ENCODE measurements at regions not wholly inside any gene's neighbourhood (a gene's known extent, or its start where the extent isn't known, plus 50 kb on each side); places are given as distances from the start of the nearest gene placed in this dataset.

GRCh38 chr20:48066851-48067250 lies 281.6 kb upstream of the SULF2 start:
- no peak overlapping the region for H3K4me3 ChIP-seq
- intact Hi-C loops (cut with DNase I) = no loop called here
- TF ChIP-seq CTCF (IDR thresholded peaks at IDR 0.05) = no peak

GRCh38 chr20:48066246-48066645 lies 281.0 kb upstream of the SULF2 start:
- DNase-seq (peak in 1 of 4 donors; percentile 16), ATAC-seq (no peak)
- H3K36me3 ChIP-seq = no peaks in the 10 kb centered on the region
- no peaks in the 10 kb centered on the region for H3K9me3 ChIP-seq
- TF ChIP-seq CTCF (IDR thresholded peaks at IDR 0.05) = no peak
- H3K4me1 ChIP-seq = no peaks in the 10 kb centered on the region
- intact Hi-C loops (cut with DNase I) = no loop called here
- H3K27ac ChIP-seq = no peak overlapping the region
- no peaks in the 10 kb centered on the region for H3K27me3 ChIP-seq
- H3K4me3 ChIP-seq = no peak overlapping the region

More at GRCh38 chr20:48066851-48067250, 281.6 kb upstream of the SULF2 start:
- DNase-seq = no peak
- no peak overlapping the region for H3K27ac ChIP-seq
- no peaks in the 10 kb centered on the region for H3K9me3 ChIP-seq
- no peaks in the 10 kb centered on the region for H3K27me3 ChIP-seq
- ATAC-seq = no peak
- no peaks in the 10 kb centered on the region for H3K36me3 ChIP-seq
- H3K4me1 ChIP-seq = no peaks in the 10 kb centered on the region

GRCh38 chr20:48065833-48066232 lies 280.6 kb upstream of the SULF2 start:
- TF ChIP-seq CTCF (IDR thresholded peaks at IDR 0.05) = no peak
- Histone ChIP-seq H3K27ac (no peak overlapping the region), H3K36me3 (no peaks in the 10 kb centered on the region), H3K4me3 (no peak overlapping the region), H3K27me3 (no peaks in the 10 kb centered on the region), H3K4me1 (no peaks in the 10 kb centered on the region), H3K9me3 (no peaks in the 10 kb centered on the region)
- intact Hi-C loops (cut with DNase I) = no loop called here
- DNase-seq = no peak
- no peak for ATAC-seq

- ATAC-seq (no peak), DNase-seq (no peak)
- H3K36me3 ChIP-seq = no peaks in the 10 kb centered on the region
- no peaks in the 10 kb centered on the region for H3K9me3 ChIP-seq
- no peak overlapping the region for H3K27ac ChIP-seq
- no peaks in the 10 kb centered on the region for H3K27me3 ChIP-seq
- no peak overlapping the region for H3K4me3 ChIP-seq
- TF ChIP-seq CTCF (IDR thresholded peaks at IDR 0.05) = no peak
- no peaks in the 10 kb centered on the region for H3K4me1 ChIP-seq
- intact Hi-C loops (cut with DNase I) = no loop called here
Measured at GRCh38 chr20:48064929-48065328, 279.6 kb upstream of the SULF2 start.

GRCh38 chr20:48060841-48061720 lies 275.8 kb upstream of the SULF2 start:
- H3K4me3 ChIP-seq = no peak overlapping the region
- intact Hi-C loops (cut with DNase I) = no loop called here
- no peaks in the 10 kb centered on the region for H3K36me3 ChIP-seq
- DNase-seq (no peak), ATAC-seq (no peak)
- H3K9me3 ChIP-seq = peaks cover 0 to 8% of the 10 kb centered on the region in 2 donors
- H3K27me3 ChIP-seq = no peaks in the 10 kb centered on the region
- no peak overlapping the region for H3K27ac ChIP-seq
- TF ChIP-seq CTCF (IDR thresholded peaks at IDR 0.05) = no peak
- H3K4me1 ChIP-seq = no peaks in the 10 kb centered on the region
